Subcutaneous abdominal adipose tissue (tissue), 5 donors: ENCODE measurements at regions not wholly inside any gene's neighbourhood (a gene's known extent, or its start where the extent isn't known, plus 50 kb on each side); places are given as distances from the start of the nearest gene placed in this dataset.

ENCODE experiments used
- H3K27ac ChIP-seq: one replicate; pipeline ENCODE4 v1.7.0; 2013; ENCODE audit warnings: low read depth, mild to moderate bottlenecking, inconsistent platforms, low read length, moderate library complexity
- H3K27me3 ChIP-seq, 5 donors: one replicate each; pipeline ENCODE4 v1.7.0; 2013; ENCODE audit warnings: low read length in 5 of 5, inconsistent platforms in 1 of 5; ENCODE audit not compliant: control insufficient read depth in 5 of 5, insufficient read depth in 4 of 5
- H3K36me3 ChIP-seq, 5 donors: one replicate each; pipeline ENCODE4 v1.7.0; 2013; ENCODE audit warnings: low read length in 5 of 5; ENCODE audit not compliant: control insufficient read depth in 5 of 5, insufficient read depth in 5 of 5
- H3K4me1 ChIP-seq, 5 donors: one replicate each; pipeline ENCODE4 v1.7.0; 2013; ENCODE audit warnings: low read length in 5 of 5, mild to moderate bottlenecking in 3 of 5, moderate library complexity in 1 of 5; ENCODE audit not compliant: control insufficient read depth in 5 of 5, insufficient read depth in 5 of 5
- H3K4me3 ChIP-seq, 5 donors: one replicate each; pipeline ENCODE4 v1.7.0; 2013; ENCODE audit warnings: low read length in 5 of 5, low read depth in 1 of 5
- H3K9ac ChIP-seq, 5 donors: one replicate each; pipeline ENCODE4 v1.7.0; 2013; ENCODE audit warnings: low read length in 5 of 5, mild to moderate bottlenecking in 4 of 5, moderate library complexity in 3 of 5
- H3K9me3 ChIP-seq, 5 donors: one replicate each; pipeline ENCODE4 v1.7.0; 2013; ENCODE audit warnings: low read length in 5 of 5; ENCODE audit not compliant: control insufficient read depth in 5 of 5
- donor health status: healthy.
- donor health status: healthy.
- donor health status: healthy.
- donor health status: healthy.
- donor health status: healthy.

- Histone ChIP-seq H3K4me1 (no peaks in the 10 kb centered on the region), H3K27me3 (no peaks in the 10 kb centered on the region), H3K9me3 (peaks cover 4 to 22% (median 19%) of the 10 kb centered on the region in 5 donors)
Measured at GRCh38 chr5:4561403-4561802, 578.7 kb upstream of the ADAMTS16 start.

GRCh38 chr5:4563400-4563799, 576.7 kb upstream of the ADAMTS16 start:
- Histone ChIP-seq H3K27me3 (no peaks in the 10 kb centered on the region), H3K36me3 (no peaks in the 10 kb centered on the region), H3K27ac (no peak overlapping the region), H3K9me3 (peaks cover 4 to 24% (median 20%) of the 10 kb centered on the region in 5 donors), H3K4me3 (no peak overlapping the region), H3K4me1 (no peaks in the 10 kb centered on the region), H3K9ac (no peak overlapping the region)

More at GRCh38 chr5:4561403-4561802, 578.7 kb upstream of the ADAMTS16 start:
- H3K27ac ChIP-seq = no peak overlapping the region
- H3K36me3 ChIP-seq = no peaks in the 10 kb centered on the region
- H3K9ac ChIP-seq = no peak overlapping the region
- no peak overlapping the region for H3K4me3 ChIP-seq

- Histone ChIP-seq H3K36me3 (no peaks in the 10 kb centered on the region), H3K27ac (no peak overlapping the region), H3K9me3 (peaks cover 0 to 9% (median 2%) of the 10 kb centered on the region in 5 donors), H3K4me3 (no peak overlapping the region), H3K4me1 (peaks cover 0 to 10% (median 4%) of the 10 kb centered on the region in 5 donors), H3K27me3 (no peaks in the 10 kb centered on the region), H3K9ac (no peak overlapping the region)
Measured at GRCh38 chr5:4570047-4570995, 569.8 kb upstream of the ADAMTS16 start.

- Histone ChIP-seq H3K4me1 (peaks cover 0 to 10% (median 4%) of the 10 kb centered on the region in 5 donors), H3K9me3 (peaks cover 0 to 9% (median 2%) of the 10 kb centered on the region in 5 donors), H3K36me3 (no peaks in the 10 kb centered on the region)
Measured at GRCh38 chr5:4571248-4571948, 568.7 kb upstream of the ADAMTS16 start.

GRCh38 chr5:4572311-4573100, 567.6 kb upstream of the ADAMTS16 start:
- Histone ChIP-seq H3K4me1 (peaks cover 0 to 10% (median 4%) of the 10 kb centered on the region in 5 donors), H3K36me3 (no peaks in the 10 kb centered on the region), H3K27me3 (no peaks in the 10 kb centered on the region), H3K27ac (no peak overlapping the region), H3K9me3 (peaks cover 0 to 8% (median 2%) of the 10 kb centered on the region in 5 donors), H3K9ac (no peak overlapping the region), H3K4me3 (no peak overlapping the region)

More at GRCh38 chr5:4571248-4571948, 568.7 kb upstream of the ADAMTS16 start:
- H3K9ac ChIP-seq = no peak overlapping the region
- H3K27me3 ChIP-seq = no peaks in the 10 kb centered on the region
- H3K4me3 ChIP-seq = no peak overlapping the region
- no peak overlapping the region for H3K27ac ChIP-seq

GRCh38 chr5:4575608-4576007, 564.5 kb upstream of the ADAMTS16 start:
- peaks cover 0 to 10% (median 4%) of the 10 kb centered on the region in 5 donors for H3K4me1 ChIP-seq
- peaks cover 0 to 7% (median 0%) of the 10 kb centered on the region in 5 donors for H3K9me3 ChIP-seq
- no peak overlapping the region for H3K4me3 ChIP-seq
- H3K27me3 ChIP-seq = no peaks in the 10 kb centered on the region
- H3K36me3 ChIP-seq = no peaks in the 10 kb centered on the region
- H3K9ac ChIP-seq = no peak overlapping the region
- no peak overlapping the region for H3K27ac ChIP-seq

- no peaks in the 10 kb centered on the region for H3K27me3 ChIP-seq
- no peaks in the 10 kb centered on the region for H3K36me3 ChIP-seq
- no peak overlapping the region for H3K9ac ChIP-seq
- peaks cover 0 to 12% (median 0%) of the 10 kb centered on the region in 5 donors for H3K9me3 ChIP-seq
- H3K27ac ChIP-seq = no peak overlapping the region
- H3K4me1 ChIP-seq = peaks cover 0 to 10% (median 4%) of the 10 kb centered on the region in 5 donors
- no peak overlapping the region for H3K4me3 ChIP-seq
Measured at GRCh38 chr5:4576161-4576748, 563.9 kb upstream of the ADAMTS16 start.

- Histone ChIP-seq H3K4me1 (peaks cover 0 to 10% (median 6%) of the 10 kb centered on the region in 5 donors), H3K9ac (no peak overlapping the region), H3K27ac (no peak overlapping the region), H3K4me3 (no peak overlapping the region), H3K9me3 (peaks cover 0 to 9% (median 0%) of the 10 kb centered on the region in 5 donors), H3K36me3 (no peaks in the 10 kb centered on the region), H3K27me3 (no peaks in the 10 kb centered on the region)
Measured at GRCh38 chr5:4576908-4577307, 563.2 kb upstream of the ADAMTS16 start.

- H3K9ac ChIP-seq = no peak overlapping the region
- H3K9me3 ChIP-seq = peaks cover 0 to 9% (median 0%) of the 10 kb centered on the region in 5 donors
Measured at GRCh38 chr5:4579679-4580078, 560.5 kb upstream of the ADAMTS16 start.

More at GRCh38 chr5:4579679-4580078, 560.5 kb upstream of the ADAMTS16 start:
- H3K36me3 ChIP-seq = no peaks in the 10 kb centered on the region
- H3K4me3 ChIP-seq = no peak overlapping the region
- H3K4me1 ChIP-seq = peaks cover 0 to 9% (median 0%) of the 10 kb centered on the region in 5 donors
- H3K27ac ChIP-seq = no peak overlapping the region
- no peaks in the 10 kb centered on the region for H3K27me3 ChIP-seq
